NOMO-1 treated with dmso at 0.1 percent for 144 hours (cell line): ENCODE measurements at regions not wholly inside any gene's neighbourhood (a gene's known extent, or its start where the extent isn't known, plus 50 kb on each side); places are given as distances from the start of the nearest gene placed in this dataset.
"Not testable (repeated sequence)": the region's sequence is repeated elsewhere in the genome, so short reads cannot be mapped to it uniquely, and the experiment has no call there.

Source experiments
- DNase-seq: peaks from one replicate; lab custom pipeline; 2025; ENCODE audit not compliant: unreplicated experiment; lab: John Stamatoyannopoulos, UW

- DNase-seq = no peak
These were observed 247.9 kb downstream of the ZPLD1 start for GRCh38 chr3:102682741-102683140.

- no peak for DNase-seq
These were observed 252.0 kb downstream of the ZPLD1 start for GRCh38 chr3:102686792-102687191.

GRCh38 chr3:102687851-102688555, 253.2 kb downstream of the ZPLD1 start:
- no peak for DNase-seq

GRCh38 chr3:102688556-102688930, 253.7 kb downstream of the ZPLD1 start:
- no peak for DNase-seq

- no peak for DNase-seq
These were observed 256.7 kb downstream of the ZPLD1 start for GRCh38 chr3:102691507-102691906.

- no peak for DNase-seq
These were observed 264.4 kb downstream of the ZPLD1 start for GRCh38 chr3:102699104-102699818.

- no peak for DNase-seq
These were observed 265.0 kb downstream of the ZPLD1 start for GRCh38 chr3:102699819-102700140.

GRCh38 chr3:102712896-102713295, 278.1 kb downstream of the ZPLD1 start:
- DNase-seq = peak; percentile 38

GRCh38 chr3:102714567-102714966, 279.8 kb downstream of the ZPLD1 start:
- no peak for DNase-seq

- DNase-seq = peak; percentile 77
These were observed 280.3 kb downstream of the ZPLD1 start for GRCh38 chr3:102715030-102715697.

- no peak for DNase-seq
These were observed 283.8 kb downstream of the ZPLD1 start for GRCh38 chr3:102718651-102719050.

GRCh38 chr3:102722317-102722716, 287.5 kb downstream of the ZPLD1 start:
- no peak for DNase-seq

GRCh38 chr3:102727340-102727739, 292.5 kb downstream of the ZPLD1 start:
- DNase-seq = no peak

- not testable (repeated sequence) for DNase-seq
These were observed 297.8 kb downstream of the ZPLD1 start for GRCh38 chr3:102732581-102732980.

- DNase-seq = no peak
These were observed 299.2 kb downstream of the ZPLD1 start for GRCh38 chr3:102733791-102734563.

- DNase-seq = no peak
These were observed 300.5 kb downstream of the ZPLD1 start for GRCh38 chr3:102735311-102735710.

- no peak for DNase-seq
These were observed 301.6 kb downstream of the ZPLD1 start for GRCh38 chr3:102736288-102736974.

- no peak for DNase-seq
These were observed 302.1 kb downstream of the ZPLD1 start for GRCh38 chr3:102736975-102737304.

- no peak for DNase-seq
These were observed 302.5 kb downstream of the ZPLD1 start for GRCh38 chr3:102737353-102737752.

- no peak for DNase-seq
These were observed 306.3 kb downstream of the ZPLD1 start for GRCh38 chr3:102741105-102741504.

GRCh38 chr3:102741694-102742093, 306.9 kb downstream of the ZPLD1 start:
- no peak for DNase-seq
